HG03342 (cell line): ENCODE measurements at regions not wholly inside any gene's neighbourhood (a gene's known extent, or its start where the extent isn't known, plus 50 kb on each side); places are given as distances from the start of the nearest gene placed in this dataset.

Experiments
- ATAC-seq: cut with Tn5 transposase; IDR thresholded peaks from one replicate; pipeline ENCODE4 v1.9.1; 2021; ENCODE audit warnings: mild to moderate bottlenecking, moderate library complexity; ENCODE audit not compliant: unreplicated experiment

DNA sequence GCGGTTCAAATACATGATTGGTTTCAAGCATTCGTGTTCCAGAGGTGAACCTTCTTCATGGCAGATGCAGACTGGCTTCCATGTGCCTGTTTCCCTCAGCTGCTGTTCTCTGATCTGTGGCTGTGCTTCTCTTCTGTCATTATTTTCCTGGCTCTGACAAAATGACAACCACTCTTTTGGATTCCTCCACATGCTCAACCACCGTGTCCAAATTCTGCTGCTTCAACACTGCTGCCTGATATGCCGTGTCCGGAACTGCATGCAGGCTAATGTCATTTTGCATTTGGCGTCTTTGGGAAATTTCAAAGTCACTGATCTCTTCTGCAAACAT lies 368.7 kb upstream of the ZNF608 start:
- no peak for ATAC-seq

DNA sequence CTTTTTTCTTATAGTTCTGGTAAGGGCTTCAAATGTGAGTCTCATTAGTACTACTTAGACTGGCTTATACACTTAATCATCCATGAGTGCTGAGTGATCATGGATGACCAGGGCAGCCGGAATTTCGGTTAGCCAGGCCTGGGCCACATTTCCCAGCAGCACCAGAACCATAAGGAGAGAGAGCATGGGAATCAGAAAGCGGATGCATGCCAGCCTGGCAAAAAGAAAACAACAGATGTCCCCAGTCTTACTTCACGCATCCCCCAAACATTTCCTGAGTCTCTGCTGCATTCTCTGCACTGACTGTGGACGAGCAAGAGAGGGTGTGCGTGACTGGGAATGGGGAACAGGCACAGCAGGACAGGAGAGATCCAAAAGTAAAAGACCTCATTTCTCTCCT lies 371.1 kb upstream of the ZNF608 start:
- ATAC-seq = no peak

DNA sequence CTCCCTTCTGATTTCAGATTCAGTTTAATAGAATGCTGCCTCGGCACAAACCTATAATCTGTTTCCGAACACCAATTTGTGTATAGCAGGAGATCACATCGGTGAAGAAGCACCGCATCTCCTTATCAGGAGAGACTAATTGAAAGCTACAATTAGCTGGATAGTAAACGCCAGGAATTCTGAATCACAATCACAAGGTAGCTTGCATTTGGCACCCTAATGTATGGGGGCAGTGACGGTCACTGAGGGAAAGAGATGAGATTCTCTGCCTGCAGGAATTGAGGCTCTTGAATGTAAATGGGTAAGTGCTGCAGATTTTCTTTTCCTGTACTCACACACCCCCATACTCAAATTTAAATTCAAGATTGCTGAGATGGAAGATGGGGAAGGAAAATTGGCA lies 373.6 kb upstream of the ZNF608 start:
- no peak for ATAC-seq

- ATAC-seq = no peak
Observed at GRCh38 chr5:125125031-125125823, 378.8 kb upstream of the ZNF608 start.

GRCh38 chr5:125126050-125126449 lies 379.6 kb upstream of the ZNF608 start:
- ATAC-seq = no peak

DNA sequence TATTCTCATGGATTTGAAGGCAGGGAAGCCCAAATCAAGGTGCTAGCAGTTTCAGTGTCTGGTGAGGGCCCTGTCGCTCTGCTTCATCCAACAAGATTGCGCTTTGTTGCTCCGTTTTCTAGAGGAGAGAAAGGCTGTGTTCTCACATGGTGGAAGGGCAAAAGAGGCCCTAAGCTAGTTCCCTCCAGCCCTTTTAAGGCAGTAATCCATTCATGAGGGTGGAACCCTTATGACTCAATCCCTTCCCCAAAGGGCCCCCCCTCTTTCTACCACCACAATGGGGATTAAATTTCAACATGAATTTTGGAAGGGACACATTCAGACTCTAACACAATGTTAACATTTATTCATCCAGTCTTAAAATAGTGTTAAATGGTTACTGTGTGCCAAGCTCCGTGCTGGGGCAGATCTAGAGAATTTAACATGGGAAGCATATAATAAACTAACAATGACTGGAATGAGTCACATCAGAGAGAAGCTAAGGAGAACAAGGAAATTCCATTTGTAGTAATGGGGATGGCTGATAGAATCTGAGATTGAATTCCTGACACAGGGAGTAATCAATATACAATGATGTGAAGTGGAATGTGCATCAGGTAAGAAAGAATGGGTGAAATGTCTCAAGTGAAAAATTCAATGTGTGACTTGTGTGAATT lies 382.8 kb upstream of the ZNF608 start:
- no peak for ATAC-seq

- no peak for ATAC-seq
Observed at GRCh38 chr5:125130591-125130990, 384.2 kb upstream of the ZNF608 start.

DNA sequence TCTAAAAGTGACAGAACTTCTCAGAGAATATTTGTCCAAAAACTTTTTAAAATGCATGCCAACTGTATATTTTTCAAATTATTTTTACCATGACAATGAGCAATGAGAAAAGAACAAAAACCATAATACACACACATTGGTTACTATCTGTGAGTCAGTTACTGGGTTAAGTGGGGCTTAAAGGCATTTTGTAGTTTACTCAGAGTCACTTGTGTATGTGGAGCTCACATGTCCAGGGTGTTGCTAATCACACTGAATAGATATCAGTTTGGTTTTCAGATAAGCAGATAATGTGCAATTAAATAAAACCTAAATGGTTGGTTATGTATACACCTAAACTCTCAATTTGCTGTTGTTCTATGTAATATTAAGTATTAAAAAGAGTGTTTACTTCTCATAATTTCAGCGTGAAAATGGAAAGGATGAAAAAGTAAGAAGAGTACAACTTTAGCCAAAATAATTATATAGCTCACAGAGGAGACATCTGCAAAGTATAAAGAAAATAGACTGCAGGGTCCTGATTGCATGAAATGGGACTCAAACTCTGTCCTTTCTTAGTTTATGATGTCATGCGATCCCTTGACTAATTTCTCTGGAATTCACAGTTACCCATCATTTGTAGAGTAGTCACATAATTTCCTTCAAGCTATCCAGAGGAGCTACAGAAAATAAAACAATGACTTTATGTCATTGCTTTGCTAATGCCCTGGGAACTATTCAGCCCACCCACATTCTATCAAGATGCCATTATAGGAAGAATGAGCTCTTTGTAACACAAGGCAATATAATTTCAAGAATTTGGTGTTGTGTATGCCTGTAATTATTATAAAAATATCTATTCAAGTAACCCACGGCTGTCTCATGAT lies 388.0 kb upstream of the ZNF608 start:
- ATAC-seq = no peak

DNA sequence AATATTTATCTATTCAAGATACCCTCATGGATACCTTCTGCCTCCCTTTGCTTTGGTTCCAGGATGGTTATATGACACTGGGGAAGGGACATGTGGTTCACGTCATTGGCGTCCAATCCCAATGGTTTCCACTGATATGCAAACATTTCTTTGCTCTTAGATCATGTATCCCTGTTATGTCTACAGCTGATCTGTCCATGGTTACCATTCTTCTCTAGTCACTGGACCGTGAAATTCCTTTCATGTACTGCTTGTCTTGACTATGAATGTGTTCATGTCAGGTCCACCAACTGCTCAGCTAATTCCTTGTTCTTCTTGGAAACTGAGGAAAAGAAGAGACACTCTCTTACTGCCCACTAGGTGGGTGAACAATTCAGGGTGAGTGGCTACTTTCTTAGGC lies 391.1 kb upstream of the ZNF608 start:
- ATAC-seq = no peak

- no peak for ATAC-seq
Observed at GRCh38 chr5:125138266-125138665, 391.8 kb upstream of the ZNF608 start.

DNA sequence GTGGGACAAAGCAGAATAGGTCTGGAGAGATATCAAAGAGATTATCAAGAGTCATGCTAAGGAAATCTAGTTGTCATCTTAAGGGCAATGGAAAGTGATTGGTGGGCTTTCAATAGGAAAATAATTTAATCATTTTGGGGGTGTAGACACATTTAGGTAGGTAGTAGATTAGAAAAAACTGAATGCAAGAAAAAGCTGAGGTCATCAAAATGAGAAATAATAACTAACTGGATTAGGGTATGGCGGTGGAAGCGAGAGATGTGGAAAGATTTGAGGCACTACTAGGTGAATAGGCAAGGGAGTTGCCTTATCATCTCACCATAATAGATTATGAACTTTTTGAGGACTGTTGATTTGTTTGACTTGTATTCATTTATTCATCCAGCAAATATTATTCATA lies 393.2 kb upstream of the ZNF608 start:
- ATAC-seq = no peak

GRCh38 chr5:125140220-125140619 lies 393.8 kb upstream of the ZNF608 start:
- no peak for ATAC-seq

GRCh38 chr5:125140855-125141254 lies 394.4 kb upstream of the ZNF608 start:
- no peak for ATAC-seq

GRCh38 chr5:125142458-125142857 lies 396.0 kb upstream of the ZNF608 start:
- peak; percentile 51 for ATAC-seq

GRCh38 chr5:125143011-125143410 lies 396.6 kb upstream of the ZNF608 start:
- no peak for ATAC-seq

DNA sequence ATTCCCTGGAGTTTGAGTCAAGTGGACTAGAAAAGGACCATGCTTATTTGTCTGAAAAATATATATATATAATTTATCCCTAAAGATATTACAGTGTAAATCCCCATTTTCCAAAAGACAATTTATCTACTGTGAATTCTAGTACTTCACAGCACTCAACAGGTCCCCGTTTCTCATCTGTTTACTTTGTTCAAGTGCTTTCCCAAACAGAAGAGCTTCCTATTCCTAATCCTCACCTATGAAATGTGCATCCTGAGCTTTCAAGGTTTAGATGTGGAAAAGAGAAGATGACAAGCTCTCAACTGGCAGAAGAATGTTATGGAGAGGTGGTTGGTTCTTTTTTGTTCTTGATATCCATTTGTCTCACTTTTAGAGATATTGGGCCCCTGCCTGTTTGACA lies 401.6 kb upstream of the ZNF608 start:
- no peak for ATAC-seq

DNA sequence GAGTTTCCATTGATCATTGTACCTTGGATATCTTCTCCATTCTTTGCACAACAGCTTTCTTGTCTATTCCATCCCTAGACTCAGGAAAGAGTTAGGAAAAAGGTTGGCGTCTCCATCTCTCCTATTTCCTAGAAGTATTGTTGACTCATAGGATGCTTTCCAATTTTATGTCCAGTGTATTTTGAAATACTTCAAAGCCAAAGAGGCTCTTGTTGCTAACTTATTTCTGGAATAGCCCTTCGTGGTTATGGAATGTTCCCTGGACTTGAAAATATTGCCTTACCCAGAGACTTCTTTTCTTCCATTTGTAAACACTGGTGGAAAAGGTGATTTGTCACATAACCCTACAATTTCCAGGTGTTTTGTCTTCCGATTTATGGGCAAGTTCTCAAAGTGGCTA lies 402.3 kb upstream of the ZNF608 start:
- no peak for ATAC-seq

DNA sequence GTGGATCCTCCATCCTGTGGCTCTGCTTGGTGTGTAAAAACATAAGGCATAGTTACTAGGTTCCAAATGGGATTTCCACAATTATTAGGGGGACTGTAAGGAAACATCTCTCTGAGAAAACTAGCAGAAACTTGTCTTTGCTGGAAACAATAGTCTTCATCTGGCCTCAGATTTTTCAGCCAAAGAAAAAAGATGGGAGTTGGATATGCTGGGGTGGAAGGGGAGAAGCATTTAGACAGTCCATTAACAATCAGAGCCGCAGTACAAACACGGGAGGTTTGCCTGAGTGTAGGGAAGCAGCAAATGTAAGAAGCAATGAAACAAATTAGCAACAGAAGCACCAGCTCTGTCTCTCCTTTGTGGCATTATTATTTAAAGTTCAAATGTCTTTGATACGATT lies 402.7 kb upstream of the ZNF608 start:
- no peak for ATAC-seq

GRCh38 chr5:125149527-125149926 lies 403.1 kb upstream of the ZNF608 start:
- no peak for ATAC-seq

DNA sequence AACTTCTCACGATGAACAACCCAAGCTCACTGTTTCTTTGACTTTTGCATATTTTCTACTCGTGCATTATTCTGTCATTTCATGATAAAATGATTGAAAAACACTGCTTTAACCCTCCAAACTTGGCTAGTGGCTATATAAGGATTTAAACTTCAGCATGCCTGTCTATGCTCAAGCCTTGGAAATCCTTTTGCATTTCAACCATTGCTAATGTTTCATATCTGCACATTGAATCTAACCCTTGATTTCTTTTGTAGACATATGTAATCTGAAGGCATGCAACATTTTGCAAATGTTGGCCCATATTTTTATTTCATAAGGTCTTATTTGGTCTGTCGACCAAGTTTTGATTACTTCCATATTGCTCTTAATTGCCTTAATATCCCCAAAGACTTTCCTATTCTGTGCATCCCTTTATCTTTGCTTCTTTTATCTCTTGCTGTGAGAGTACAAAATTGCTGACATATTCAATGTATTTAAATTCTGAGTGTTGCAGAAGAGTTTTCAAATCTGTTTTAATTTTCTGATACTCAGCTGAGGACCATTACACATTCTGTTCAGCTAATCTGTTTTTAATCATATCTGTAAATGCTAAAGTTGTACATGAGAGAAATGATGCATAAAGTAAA lies 403.7 kb upstream of the ZNF608 start:
- ATAC-seq = no peak

- ATAC-seq = no peak
Observed at GRCh38 chr5:125151150-125151900, 404.9 kb upstream of the ZNF608 start.
